HUES64 (cell line): ENCODE measurements at regions not wholly inside any gene's neighbourhood (a gene's known extent, or its start where the extent isn't known, plus 50 kb on each side); places are given as distances from the start of the nearest gene placed in this dataset.
"Not testable (repeated sequence)": the region's sequence is repeated elsewhere in the genome, so short reads cannot be mapped to it uniquely, and the experiment has no call there.

ENCODE experiments used
- H3K27ac ChIP-seq: 2 replicates; pipeline ENCODE4 v1.7.0; 2013; ENCODE audit warnings: low read depth, low read length, inconsistent platforms
- H3K27me3 ChIP-seq: 2 replicates; pipeline ENCODE4 v1.6.1; 2013; ENCODE audit warnings: mild to moderate bottlenecking, low read length; ENCODE audit not compliant: insufficient read depth
- H3K36me3 ChIP-seq: 2 replicates; pipeline ENCODE4 v1.6.1; 2013; ENCODE audit warnings: mild to moderate bottlenecking, low read length; ENCODE audit not compliant: insufficient read depth
- H3K4me1 ChIP-seq: 2 replicates; pipeline ENCODE4 v1.6.1; 2013; ENCODE audit warnings: mild to moderate bottlenecking, low read length, moderate library complexity; ENCODE audit not compliant: insufficient read depth
- H3K4me3 ChIP-seq: 2 replicates; pipeline ENCODE4 v1.5.1; 2013; ENCODE audit warnings: mild to moderate bottlenecking, low read length, moderate library complexity
- H3K9ac ChIP-seq: 2 replicates; pipeline ENCODE4 v1.6.1; 2013; ENCODE audit warnings: mild to moderate bottlenecking, low read depth, low read length
- H3K9me3 ChIP-seq: 2 replicates; pipeline ENCODE4 v1.6.1; 2013; ENCODE audit warnings: low read depth, low read length; ENCODE audit not compliant: insufficient read depth
- WGBS: fragments of 150-250, 120-280 bp; methylation state at CpG from one replicate; pipeline ENCODE4 v1.1.7; 2013; ENCODE audit warnings: missing lambda C conversion rate; 5-methylcytosine and 5-hydroxymethylcytosine counted together

DNA sequence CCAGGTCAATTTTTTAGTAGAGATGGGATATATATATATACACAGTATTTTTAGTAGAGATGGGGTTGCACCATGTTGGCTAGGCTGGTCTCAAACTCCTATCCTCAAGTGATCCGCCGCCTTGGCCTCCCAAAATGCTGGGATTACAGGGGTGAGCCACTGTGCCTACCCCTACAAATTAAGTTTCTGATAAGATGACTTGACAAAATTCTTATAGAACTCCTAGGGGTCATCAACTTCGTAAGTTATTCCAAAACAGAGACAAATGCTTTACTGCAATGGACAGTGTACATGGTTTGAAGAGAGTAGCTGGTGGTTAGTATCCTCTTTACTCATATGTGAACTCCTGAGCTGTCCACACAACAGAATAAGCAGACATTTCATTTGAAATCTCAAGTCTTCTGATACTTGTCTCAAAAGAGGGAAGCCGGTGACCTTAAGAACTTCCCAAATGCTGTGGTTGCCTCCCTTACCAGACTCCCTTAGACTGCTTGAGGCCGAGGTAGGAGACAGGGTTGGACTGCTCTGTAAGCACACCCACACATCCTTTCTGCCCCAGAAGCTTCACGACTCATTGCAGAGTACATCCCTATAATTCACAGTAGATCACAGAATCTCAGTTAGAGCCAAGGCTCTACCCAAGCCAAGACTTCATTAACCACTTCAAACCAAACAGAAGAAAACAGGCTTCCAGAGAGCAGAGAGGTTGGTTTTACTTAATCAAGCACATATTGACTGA lies 244.1 kb upstream of the IRF2BP2 start:
- H3K36me3 ChIP-seq: no peaks in the 10 kb centered on the region
- no peaks in the 10 kb centered on the region for H3K9me3 ChIP-seq
- H3K4me1 ChIP-seq: peaks cover 8% of the 10 kb centered on the region; the same call in 1 of the 2 replicates
- no peak overlapping the region for H3K4me3 ChIP-seq
- H3K27me3 ChIP-seq: no peaks in the 10 kb centered on the region
- H3K27ac ChIP-seq: no peak overlapping the region
- H3K9ac ChIP-seq: no peak overlapping the region
- WGBS: 92% methylated on average over 5 of the region's 6 CpGs

DNA sequence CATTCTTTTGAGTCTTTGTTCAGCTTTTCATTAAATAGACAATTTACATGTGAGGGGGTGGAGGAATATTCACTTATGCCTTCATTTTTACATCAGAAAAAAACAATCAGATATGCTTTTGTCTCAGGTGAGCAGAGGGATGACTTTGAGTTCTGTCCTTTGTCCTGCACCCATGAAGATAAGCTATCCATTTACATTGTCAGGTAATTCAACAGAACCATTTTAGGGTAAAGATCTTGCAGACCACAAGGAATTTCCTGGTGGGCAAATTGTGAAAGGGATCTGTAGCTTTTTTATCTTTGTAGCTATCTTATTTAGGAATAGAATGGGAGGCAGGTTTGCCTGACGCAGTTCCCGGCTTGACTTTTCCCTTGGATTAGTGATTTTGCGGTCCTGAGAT lies 242.7 kb upstream of the IRF2BP2 start:
- Histone ChIP-seq H3K36me3 (no peaks in the 10 kb centered on the region), H3K27me3 (no peaks in the 10 kb centered on the region), H3K9me3 (no peaks in the 10 kb centered on the region), H3K9ac (no peak overlapping the region), H3K27ac (peak overlapping the region; percentile 74; the same call in 1 of the 2 replicates), H3K4me1 (peaks cover 8% of the 10 kb centered on the region; the same call in 1 of the 2 replicates), H3K4me3 (no peak overlapping the region)
- WGBS: 100% methylated on average over 2 of the region's 3 CpGs

DNA sequence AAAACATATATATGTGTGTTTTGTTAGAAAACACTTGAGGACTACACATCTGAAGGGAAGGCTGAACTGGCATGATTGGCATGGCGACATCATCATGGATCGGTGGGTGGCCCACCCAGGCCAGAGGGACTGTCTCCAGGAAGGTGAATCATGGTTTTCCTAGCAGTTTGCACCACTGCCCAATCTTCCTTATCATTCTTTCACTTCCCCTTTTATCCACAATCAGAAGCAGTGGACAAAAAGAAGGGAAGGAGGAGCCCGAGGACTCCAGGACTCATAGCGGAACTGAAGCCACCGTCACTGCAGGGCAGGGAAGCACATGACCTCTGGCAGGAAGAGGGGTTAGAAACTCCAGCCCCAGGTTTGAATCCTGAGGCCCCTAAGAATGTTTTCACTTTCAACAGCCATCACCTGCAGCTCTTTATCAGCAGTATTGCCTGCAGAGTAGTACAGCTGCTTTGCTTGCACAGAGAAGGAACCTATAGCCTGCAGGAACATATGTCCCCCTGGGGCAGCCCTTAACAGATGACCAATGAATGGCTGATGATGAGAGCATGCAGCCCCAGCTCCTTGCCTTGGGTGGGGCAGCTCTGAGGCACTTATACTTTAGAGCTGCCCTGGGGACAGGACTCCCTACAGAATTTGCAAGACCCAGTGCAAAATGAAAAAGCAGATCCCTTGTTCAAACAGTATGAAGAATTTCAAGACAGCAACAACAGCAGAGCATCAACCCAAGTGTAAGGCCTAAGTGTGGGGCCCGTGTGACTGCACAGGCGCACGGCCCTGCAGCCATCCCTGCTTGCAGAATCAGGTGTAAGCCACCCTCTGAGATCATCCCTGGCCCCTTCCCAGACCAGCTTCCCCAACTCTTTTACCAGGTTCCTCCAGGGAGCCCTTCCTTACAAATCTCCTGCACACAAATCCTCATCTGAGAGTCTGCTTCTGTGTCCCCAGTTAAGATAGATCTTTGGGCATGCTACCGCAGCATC lies 241.8 kb upstream of the IRF2BP2 start:
- Histone ChIP-seq H3K27ac (peak overlapping the region; percentile 74; the same call in 1 of the 2 replicates), H3K9ac (no peak overlapping the region)

DNA sequence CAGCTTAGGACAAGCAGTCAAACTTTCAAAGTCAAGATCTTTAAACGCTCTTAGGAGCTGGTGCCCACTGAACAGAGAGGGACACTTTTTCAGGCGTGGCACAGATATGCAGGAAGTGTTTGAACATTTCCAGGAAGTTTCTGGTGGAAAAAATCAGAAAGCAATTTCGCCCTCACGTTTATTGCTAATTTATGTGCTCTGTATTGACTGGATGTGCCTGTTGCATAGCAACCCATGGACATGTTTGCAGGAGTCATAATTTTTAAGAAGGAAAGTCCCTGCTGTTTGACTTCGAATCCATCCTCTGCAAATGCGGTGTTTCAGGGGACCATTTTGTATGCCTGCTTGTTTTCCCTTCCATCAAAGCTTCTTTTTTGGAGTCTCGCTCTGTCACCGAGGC lies 239.9 kb upstream of the IRF2BP2 start:
- Histone ChIP-seq H3K27ac (no peak overlapping the region), H3K4me1 (peaks cover 8% of the 10 kb centered on the region; the same call in 1 of the 2 replicates), H3K9me3 (no peaks in the 10 kb centered on the region), H3K36me3 (no peaks in the 10 kb centered on the region), H3K9ac (no peak overlapping the region), H3K4me3 (no peak overlapping the region), H3K27me3 (no peaks in the 10 kb centered on the region)
- 95% methylated on average over 8 of the region's 8 CpGs for WGBS

More for the DNA sequence above, 241.8 kb upstream of the IRF2BP2 start:
- no peaks in the 10 kb centered on the region for H3K27me3 ChIP-seq
- 91% methylated on average over 9 of the region's 9 CpGs for WGBS
- H3K4me1 ChIP-seq: peaks cover 8% of the 10 kb centered on the region; the same call in 1 of the 2 replicates
- no peaks in the 10 kb centered on the region for H3K36me3 ChIP-seq
- no peaks in the 10 kb centered on the region for H3K9me3 ChIP-seq
- H3K4me3 ChIP-seq: no peak overlapping the region

DNA sequence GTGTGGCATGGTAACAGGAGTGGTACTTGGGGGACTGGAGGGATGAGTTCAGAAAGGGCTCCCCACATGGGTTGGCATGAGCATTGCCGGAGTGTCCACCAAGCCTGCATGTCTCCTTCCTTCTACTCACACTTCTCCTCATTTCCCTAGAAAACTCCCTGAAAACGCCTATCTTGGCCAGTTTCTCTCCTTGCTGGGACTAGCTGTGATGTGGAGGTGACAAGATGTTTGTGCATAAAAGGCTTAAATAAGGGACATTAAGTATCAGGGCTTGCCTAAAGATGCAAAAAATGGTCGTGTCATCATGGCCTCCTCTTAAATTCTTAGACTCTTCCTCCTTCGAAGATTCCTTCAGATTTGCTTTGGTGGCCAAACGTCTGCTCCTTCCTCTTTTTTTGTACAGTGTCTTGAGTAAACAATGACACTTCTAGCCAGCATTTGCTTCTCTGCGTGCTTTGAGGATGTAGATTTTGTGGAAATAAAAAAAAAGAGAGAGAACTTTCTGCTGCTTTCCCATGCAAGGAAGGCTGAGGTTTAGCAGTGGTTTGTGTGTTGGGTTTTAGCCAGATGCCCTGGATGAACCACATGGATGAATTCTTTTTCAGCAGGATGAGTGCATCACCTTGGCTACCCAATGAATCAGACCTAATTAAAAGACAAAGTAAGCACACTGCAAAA lies 239.1 kb upstream of the IRF2BP2 start:
- no peaks in the 10 kb centered on the region for H3K36me3 ChIP-seq
- no peak overlapping the region for H3K27ac ChIP-seq
- no peaks in the 10 kb centered on the region for H3K9me3 ChIP-seq
- no peak overlapping the region for H3K4me3 ChIP-seq
- H3K27me3 ChIP-seq: no peaks in the 10 kb centered on the region
- H3K9ac ChIP-seq: no peak overlapping the region
- H3K4me1 ChIP-seq: peaks cover 13% of the 10 kb centered on the region
- WGBS: 90% methylated on average over 6 of the region's 6 CpGs

DNA sequence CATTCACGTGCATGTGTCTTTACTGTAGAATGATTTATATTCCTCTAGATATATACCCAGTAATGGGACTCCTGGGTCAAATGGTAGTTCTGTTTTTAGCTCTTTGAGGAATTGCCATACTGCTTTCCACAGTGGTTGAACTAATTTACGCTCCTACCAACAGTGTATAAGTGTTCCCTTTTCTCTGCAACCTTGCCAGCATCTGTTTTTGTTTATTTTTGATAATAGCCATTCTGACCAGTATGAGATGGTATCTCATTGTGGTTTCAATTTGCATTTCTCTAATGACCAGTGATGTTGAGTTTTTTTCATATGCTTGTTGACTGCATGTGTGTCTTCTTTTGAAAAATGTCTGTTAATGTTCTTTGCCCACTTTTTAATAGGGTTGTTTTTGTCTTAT lies 236.8 kb upstream of the IRF2BP2 start:
- H3K9me3 ChIP-seq, H3K4me3 ChIP-seq, H3K27me3 ChIP-seq, H3K36me3 ChIP-seq, H3K27ac ChIP-seq, H3K4me1 ChIP-seq, H3K9ac ChIP-seq: not testable (repeated sequence)
- WGBS: 100% methylated on average over 1 of the region's 2 CpGs

DNA sequence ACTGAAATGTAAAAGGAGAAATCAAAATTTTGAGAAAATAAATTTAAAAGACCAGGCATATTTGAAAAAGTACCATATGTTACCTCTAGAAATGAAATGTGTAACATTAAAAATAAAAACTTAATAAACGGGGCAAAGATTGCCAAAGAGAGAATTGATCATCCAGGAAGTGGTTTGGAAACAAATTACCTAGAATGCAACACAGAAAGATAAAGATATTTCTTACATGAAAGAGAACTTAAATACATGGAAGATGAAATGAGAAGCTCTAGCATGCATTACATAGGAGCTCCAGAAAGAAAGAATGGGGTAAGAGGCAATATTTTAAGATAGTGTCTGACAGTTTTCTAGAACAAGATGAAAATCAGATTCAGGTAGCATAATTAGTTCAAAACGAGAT lies 235.9 kb upstream of the IRF2BP2 start:
- peaks cover 5% of the 10 kb centered on the region for H3K4me1 ChIP-seq

DNA sequence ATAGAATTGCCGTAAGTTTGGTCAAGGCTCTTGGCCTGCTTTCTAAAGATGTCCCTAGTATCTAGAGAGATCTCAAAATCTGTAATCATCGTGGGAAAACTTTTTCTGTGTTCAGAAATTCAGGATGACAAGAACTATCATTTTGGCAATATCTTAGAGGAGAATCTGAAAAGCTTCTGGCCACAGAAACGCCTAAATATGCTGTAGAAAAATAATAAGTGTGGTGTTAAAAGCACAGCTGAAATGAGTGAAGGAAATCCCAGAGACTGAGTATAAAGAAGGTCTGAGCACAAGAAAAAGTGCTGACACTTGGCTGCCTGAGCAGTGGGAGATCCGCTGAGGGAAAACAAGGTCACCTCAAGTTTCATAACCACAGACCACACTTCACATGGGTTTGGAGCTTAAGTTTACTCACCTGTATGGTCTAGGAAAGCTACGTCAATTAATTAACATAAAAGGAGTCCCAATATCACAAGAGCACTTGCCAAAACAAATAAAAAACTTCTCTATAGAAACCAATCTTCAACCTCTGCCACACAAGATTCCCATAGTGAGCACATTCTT lies 235.2 kb upstream of the IRF2BP2 start:
- no peak overlapping the region for H3K9ac ChIP-seq
- peaks cover 5% of the 10 kb centered on the region for H3K4me1 ChIP-seq

More for the DNA sequence above, 235.9 kb upstream of the IRF2BP2 start:
- Histone ChIP-seq H3K27ac (no peak overlapping the region), H3K4me3 (no peak overlapping the region), H3K36me3 (no peaks in the 10 kb centered on the region), H3K9me3 (no peaks in the 10 kb centered on the region), H3K27me3 (no peaks in the 10 kb centered on the region), H3K9ac (no peak overlapping the region)
- 95% methylated on average over 1 of the region's 2 CpGs for WGBS

DNA sequence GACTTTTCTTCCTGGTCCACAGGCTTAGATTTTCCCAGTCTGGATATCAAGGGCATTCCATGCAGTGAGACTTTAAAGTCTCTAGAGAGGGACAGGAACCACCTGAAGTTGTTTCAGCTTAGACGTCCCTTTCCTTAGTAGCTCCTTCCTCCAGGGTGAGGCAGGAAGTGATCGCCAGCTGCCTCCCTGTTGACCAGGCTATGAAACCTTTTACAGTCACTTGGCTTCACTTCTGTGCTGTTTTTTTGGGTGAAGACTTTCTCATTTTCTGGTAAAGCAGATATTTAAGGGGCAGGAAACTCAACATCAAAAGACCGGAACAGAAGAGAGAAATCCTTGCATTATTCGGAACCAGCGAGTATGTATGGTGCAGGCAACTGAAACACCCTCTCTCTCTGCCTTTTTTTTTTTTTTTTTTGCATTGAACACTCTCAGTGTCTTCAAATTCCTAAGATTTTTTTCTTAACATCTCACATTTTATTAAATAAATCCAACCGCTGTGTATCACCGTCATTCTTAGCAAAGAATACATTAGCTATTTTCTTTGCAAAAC lies 234.6 kb upstream of the IRF2BP2 start:
- WGBS: 85% methylated on average over 7 of the region's 7 CpGs
- Histone ChIP-seq H3K9ac (no peak overlapping the region), H3K27ac (no peak overlapping the region), H3K4me1 (peaks cover 5% of the 10 kb centered on the region), H3K27me3 (no peaks in the 10 kb centered on the region), H3K36me3 (no peaks in the 10 kb centered on the region), H3K9me3 (peaks cover 7% of the 10 kb centered on the region; the same call in 1 of the 2 replicates), H3K4me3 (no peak overlapping the region)

More for the DNA sequence above, 235.2 kb upstream of the IRF2BP2 start:
- Histone ChIP-seq H3K27me3 (no peaks in the 10 kb centered on the region), H3K4me3 (no peak overlapping the region), H3K27ac (no peak overlapping the region), H3K36me3 (no peaks in the 10 kb centered on the region), H3K9me3 (0 out of 2 replicates have a peak, but pooled peaks cover under 1% of the 10 kb centered on the region)
- 98% methylated on average over 5 of the region's 5 CpGs for WGBS

DNA sequence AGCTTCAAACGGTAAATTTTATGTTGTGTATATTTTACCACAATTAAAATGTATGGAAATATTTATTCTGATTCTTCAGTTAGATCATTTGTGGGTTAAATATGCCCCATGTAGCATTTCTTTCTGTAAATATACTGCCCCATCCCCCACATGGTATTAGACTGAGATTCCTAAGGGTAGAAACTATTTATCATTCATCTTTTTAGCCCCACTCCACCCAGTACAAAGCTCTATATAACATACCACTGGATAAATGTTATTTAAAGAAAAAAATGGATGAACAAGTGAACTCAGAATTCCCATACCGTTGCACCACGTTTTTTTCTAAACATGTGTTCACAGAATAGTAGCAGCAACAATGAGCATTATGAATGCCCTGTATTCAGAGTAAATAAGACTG lies 234.0 kb upstream of the IRF2BP2 start:
- no peak overlapping the region for H3K4me3 ChIP-seq
- WGBS: 100% methylated on average over 2 of the region's 3 CpGs
- peaks cover 9% of the 10 kb centered on the region; the same call in 1 of the 2 replicates for H3K9me3 ChIP-seq
- H3K9ac ChIP-seq: no peak overlapping the region
- H3K27ac ChIP-seq: no peak overlapping the region
- H3K27me3 ChIP-seq: no peaks in the 10 kb centered on the region
- peaks cover 5% of the 10 kb centered on the region for H3K4me1 ChIP-seq
- H3K36me3 ChIP-seq: no peaks in the 10 kb centered on the region
